HG03460 (cell line): ENCODE measurements at regions not wholly inside any gene's neighbourhood (a gene's known extent, or its start where the extent isn't known, plus 50 kb on each side); places are given as distances from the start of the nearest gene placed in this dataset.

Source experiments
- ATAC-seq: cut with Tn5 transposase; IDR thresholded peaks from one replicate; pipeline ENCODE4 v1.9.1; 2021; ENCODE audit not compliant: unreplicated experiment

GRCh38 chr17:77320044-77320440, 179.3 kb downstream of the SEC14L1 start:
- no peak for ATAC-seq

- no peak for ATAC-seq
Measured at GRCh38 chr17:77320485-77321256, 179.9 kb downstream of the SEC14L1 start.

DNA sequence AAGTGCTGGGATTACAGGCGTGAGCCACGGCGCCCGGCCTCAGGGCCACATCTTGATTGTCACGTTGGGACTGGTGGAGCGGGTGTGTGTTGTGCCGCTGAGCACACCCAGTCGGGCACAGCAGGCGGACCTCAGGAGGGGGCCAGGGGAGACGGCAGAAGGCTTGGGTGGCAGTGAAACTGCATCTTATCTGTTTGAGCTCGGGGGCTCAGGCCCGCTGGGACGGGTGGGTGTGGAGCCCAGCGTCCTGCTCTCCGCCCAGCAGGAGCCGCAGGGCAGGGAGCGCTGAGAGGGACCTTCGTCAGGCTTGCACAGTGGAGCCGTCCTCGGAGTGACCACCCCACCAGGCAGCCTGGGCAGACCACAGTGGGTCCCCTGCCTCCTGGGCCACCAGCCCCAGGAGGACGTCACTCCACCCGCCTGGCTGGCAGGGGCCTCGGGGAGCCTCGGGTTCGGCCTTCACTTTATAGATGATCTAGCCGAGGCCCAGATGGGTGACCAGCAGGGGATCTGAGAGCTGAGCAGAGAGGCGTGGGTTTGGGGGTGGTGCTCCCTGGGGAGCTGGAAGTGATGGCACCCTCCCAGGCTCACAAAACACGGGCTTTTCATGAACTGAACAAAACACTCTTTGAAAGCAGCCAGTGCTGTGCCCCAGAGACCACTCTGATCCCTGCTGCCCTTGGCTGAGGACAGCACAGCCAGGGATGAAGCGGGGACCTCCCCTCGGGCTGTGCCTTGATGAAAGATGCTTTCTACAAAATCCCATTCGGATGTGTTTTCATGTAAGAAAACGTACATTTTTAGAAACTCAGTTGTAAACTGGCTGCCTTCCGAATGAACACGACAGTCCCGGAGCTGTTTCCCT, 181.1 kb downstream of the SEC14L1 start:
- no peak for ATAC-seq

GRCh38 chr17:77322514-77323412, 182.0 kb downstream of the SEC14L1 start:
- ATAC-seq: no peak

- no peak for ATAC-seq
Measured at GRCh38 chr17:77323413-77324171, 182.8 kb downstream of the SEC14L1 start.

DNA sequence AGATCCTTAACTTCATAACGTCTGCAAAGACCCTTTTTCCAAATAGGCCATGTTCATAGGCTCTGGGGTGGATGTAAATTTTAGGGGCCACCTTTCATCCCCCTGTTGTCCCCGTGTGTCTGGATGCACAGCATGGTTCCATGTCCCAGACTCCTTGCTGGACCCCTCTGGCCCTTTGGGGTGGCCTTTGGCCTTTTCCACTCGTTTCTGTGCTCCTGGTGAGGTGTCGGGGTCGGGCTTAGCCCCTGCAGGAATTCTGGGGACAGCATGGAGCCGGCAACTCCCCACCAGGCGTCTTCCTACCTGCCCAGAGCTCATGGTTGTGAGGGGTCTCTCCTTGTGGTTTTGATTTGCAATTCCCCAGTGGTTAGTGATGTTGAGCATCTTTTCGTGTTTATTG, 183.5 kb downstream of the SEC14L1 start:
- no peak for ATAC-seq

- peak; percentile 7 for ATAC-seq
Measured at GRCh38 chr17:77325577-77326075, 184.9 kb downstream of the SEC14L1 start.

DNA sequence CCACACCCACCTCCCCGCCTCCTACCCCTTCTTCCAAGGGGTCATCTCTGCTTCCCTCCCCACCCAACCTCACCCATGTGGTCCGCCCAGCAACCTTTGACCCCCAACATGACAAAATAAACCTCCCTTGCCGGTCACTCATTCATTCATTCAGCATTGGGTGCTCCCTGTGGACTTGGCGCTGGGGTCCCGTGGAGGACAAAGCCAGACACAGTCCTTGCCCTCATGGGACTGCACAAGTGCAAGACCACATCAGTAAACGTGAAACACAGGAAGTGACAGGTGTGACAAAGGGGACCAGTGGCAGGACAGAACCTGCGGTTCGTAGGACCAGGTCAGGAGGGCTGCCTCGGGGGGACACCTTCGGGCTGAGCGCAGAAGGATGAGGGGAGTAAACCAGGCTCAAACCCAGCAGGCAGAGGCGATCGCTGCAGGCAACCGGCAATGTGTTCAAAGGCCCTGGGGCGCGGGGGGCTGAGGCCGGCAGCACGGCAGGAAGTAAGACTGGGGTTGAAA, 185.4 kb downstream of the SEC14L1 start:
- ATAC-seq: no peak

GRCh38 chr17:77326636-77327035, 185.9 kb downstream of the SEC14L1 start:
- no peak for ATAC-seq

DNA sequence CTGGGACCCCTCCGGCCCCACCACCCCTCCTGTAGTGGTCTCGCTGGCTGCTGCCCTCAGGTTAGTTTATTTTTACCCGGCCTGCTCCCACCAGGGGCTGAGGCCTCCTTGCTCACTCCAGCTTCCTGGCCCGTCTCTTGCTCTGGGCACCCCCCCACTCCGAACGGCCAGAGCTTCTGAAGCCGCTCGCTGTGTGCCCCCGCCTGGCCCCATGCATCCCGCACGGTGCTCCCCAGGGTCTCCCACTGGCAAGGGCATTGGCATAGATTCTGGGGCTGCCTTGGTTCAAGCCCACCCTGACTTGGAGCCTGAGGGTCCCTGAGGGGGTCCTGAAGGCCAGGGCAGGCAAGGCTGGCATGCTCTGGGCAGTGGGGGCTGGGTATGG, 186.4 kb downstream of the SEC14L1 start:
- no peak for ATAC-seq

DNA sequence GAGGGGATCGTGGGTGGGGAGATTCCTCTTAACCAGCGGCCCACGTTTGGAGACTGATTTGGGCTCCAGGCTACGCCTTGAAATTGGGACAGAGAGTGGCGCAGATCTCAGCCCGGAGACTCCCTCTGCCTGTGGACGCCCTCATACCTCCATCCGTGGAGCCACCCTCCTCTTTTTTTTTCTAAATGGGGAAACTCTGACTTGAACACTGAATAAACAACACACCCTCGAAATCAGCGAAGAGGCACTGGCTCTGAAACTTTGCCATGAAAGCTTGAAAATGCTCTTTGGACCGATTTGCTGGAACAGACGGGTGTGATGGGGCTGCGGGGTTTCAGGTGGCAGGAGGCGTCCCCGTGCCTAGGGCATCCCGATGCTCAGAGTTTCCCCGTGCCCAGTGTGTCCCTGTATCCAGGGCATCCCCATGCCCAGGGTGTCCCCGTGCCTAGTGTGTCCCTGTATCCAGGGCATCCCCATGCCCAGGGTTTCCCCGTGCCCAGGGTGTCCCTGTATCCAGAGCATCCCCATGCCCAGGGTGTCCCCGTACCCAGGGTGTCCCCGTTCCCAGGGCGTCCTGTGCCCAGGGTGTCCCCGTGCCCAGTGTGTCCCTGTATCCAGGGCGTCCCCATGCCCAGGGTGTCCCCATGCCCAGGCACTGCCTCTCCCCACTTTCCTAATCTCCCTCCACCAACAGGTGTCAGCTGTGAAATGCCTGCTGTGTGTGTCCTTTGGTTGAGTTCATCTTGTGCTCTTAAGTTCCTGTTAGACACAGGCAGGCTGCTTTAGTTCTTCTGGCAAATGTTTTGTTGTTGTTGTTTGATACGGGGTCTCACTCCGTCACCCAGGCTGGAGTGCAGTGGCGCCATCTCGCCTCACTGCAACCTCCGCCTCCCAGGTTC, 187.0 kb downstream of the SEC14L1 start:
- no peak for ATAC-seq

- ATAC-seq: no peak
Measured at GRCh38 chr17:77328823-77329740, 188.3 kb downstream of the SEC14L1 start.

DNA sequence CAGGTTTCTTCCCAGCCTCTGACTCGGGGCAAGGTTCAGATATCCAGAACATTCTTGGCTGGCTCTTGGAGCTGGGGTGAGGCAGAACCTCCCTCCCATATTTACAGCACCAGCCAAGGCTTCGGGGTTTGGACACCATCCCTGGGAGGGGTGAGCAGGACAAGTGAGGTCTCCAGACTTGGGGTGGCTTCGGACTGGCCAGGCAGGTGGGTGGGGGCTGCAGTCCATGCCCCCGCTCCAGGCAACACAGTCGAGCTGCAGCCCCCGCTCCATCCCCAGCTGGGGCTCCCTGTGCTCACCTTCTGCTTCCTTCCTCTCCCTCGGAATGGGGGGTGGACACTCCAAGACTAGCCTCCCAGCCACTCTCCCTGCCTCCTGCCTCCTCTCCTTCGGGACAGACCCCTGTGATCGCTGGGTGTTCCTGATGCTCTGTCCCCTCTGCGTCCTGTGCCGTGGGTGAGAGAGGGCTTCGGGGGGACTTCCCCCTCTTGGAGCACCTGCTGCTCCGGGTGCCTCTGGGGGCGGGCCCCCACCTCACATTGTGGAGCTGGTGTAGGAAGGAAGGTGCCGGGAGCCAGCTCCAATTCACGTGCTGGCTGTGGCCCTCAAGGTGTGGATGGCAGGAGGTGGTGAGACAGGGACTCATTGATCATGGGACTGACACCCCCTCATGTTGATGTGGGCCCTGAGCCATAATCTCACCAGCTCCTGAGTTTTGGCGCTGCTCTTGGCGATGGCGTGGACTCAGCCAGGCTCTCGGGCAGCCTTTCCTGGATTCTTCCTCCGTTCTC, 189.2 kb downstream of the SEC14L1 start:
- ATAC-seq: no peak

GRCh38 chr17:77330602-77331081, 189.9 kb downstream of the SEC14L1 start:
- ATAC-seq: no peak

GRCh38 chr17:77331301-77331864, 190.6 kb downstream of the SEC14L1 start:
- ATAC-seq: peak; percentile 61

DNA sequence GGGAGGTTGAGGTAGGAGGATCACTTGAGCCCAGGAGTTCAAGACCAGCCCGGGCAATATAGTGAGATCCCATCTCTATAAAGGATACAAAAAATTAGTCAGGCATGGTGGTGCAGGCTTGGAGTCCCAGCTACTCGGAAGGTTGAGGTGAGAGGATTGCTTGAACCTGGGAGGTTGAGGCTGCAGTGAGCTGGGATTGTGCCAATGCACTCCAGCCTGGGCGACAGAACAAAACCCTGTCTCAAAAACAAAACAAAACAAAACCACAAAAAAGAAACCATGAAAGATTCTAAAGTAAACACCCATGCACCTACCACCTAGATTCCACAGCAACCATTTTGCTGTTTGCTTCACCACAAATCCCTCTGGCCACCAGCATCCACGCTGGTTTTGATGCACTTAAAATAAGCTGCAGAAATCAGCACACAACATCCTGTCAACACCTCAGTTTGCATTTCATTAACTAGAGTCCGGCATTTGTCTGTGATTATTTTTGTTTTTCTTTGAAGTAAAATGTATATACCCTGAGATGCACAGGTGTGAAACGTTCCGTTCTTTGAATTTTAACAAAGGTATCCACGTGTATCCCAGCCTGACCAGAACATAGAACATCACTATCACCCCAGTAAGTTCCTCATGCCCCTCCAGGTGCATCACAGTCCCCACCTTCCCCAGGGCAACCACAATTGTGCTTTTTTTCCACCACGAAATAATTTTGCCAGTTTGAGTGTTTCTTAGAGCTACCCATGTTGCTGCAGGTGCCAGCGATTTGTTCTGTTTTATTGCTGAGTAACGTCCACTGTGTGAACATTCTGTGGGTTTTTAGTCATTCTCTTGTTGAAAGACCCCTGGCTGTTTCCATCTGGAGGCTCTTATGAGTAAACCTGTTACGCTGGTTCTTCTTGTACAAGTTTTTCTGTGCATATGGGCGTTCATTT, 191.5 kb downstream of the SEC14L1 start:
- no peak for ATAC-seq
